SU-DHL-6 (cell line): ENCODE measurements at regions not wholly inside any gene's neighbourhood (a gene's known extent, or its start where the extent isn't known, plus 50 kb on each side); places are given as distances from the start of the nearest gene placed in this dataset.

Source experiments
- H2AFZ ChIP-seq: fragments of 200-600 bp; sonication (generic); 2 replicates; pipeline ENCODE4 v1.6.1; 2014; ENCODE audit warnings: low read depth, mild to moderate bottlenecking, moderate library complexity, mixed read lengths, antibody characterized with exemption, low read length; ENCODE audit not compliant: severe bottlenecking
- H3F3A ChIP-seq: fragments of 200-600 bp; shearing (Covaris generic); 2 replicates; pipeline ENCODE4 v1.6.0; 2016; ENCODE audit warnings: antibody characterized with exemption, mild to moderate bottlenecking; ENCODE audit not compliant: insufficient read depth
- H3K27ac ChIP-seq: fragments of 200-600 bp; sonication (generic); 2 replicates; pipeline ENCODE4 v1.5.1; 2016; ENCODE audit warnings: low read depth, mild to moderate bottlenecking, low read length, moderate library complexity, mixed read lengths
- H3K27me3 ChIP-seq: fragments of 200-600 bp; sonication (generic), shearing (Covaris generic); 2 replicates; pipeline ENCODE4 v1.6.0; 2014; ENCODE audit warnings: mild to moderate bottlenecking, low read length
- H3K36me3 ChIP-seq: fragments of 200-600 bp; sonication (generic); 2 replicates; pipeline ENCODE4 v1.6.1; 2014; ENCODE audit warnings: mild to moderate bottlenecking, low read length, mixed read lengths
- H3K4me2 ChIP-seq: fragments of 300-600, 200-600 bp; shearing (Covaris generic), sonication (generic); 2 replicates; pipeline ENCODE4 v1.6.0; 2014; ENCODE audit warnings: low read length, low read depth, mild to moderate bottlenecking; ENCODE audit not compliant: poor library complexity, severe bottlenecking
- H3K4me3 ChIP-seq: fragments of 200-600 bp; sonication (generic); 2 replicates; pipeline ENCODE4 v1.5.1; 2014; ENCODE audit warnings: antibody characterized with exemption, low read length, mild to moderate bottlenecking, mixed read lengths; ENCODE audit not compliant: insufficient read depth, poor library complexity, severe bottlenecking
- H3K79me2 ChIP-seq: fragments of 200-600 bp; sonication (generic); 2 replicates; pipeline ENCODE4 v1.6.1; 2014; ENCODE audit warnings: mild to moderate bottlenecking, low read length, moderate library complexity; ENCODE audit not compliant: insufficient read depth
- H3K9ac ChIP-seq: fragments of 200-600 bp; sonication (generic); 2 replicates; pipeline ENCODE4 v1.7.0; 2014; ENCODE audit warnings: mild to moderate bottlenecking, low read length
- H3K9me2 ChIP-seq: fragments of 200-600 bp; sonication (generic); replicated peaks from 2 replicates; pipeline ENCODE4 v1.6.1; 2014; ENCODE audit warnings: low read length; ENCODE audit not compliant: insufficient read depth
- H3K9me3 ChIP-seq: fragments of 200-600 bp; sonication (generic); 2 replicates; pipeline ENCODE4 v1.6.1; 2014; ENCODE audit warnings: low read length, mixed read lengths; ENCODE audit not compliant: insufficient read depth
- H4K20me1 ChIP-seq: fragments of 200-600 bp; sonication (generic); 2 replicates; pipeline ENCODE4 v1.6.1; 2014; ENCODE audit warnings: low read depth, mild to moderate bottlenecking, antibody characterized with exemption, low read length, moderate library complexity, mixed read lengths
- CTCF ChIP-seq: fragments of 200-600 bp; sonication (generic); IDR thresholded peaks from one replicate; pipeline ENCODE4 v1.5.1; 2017; ENCODE audit warnings: antibody characterized with exemption, mild to moderate bottlenecking, low read length, moderate library complexity; ENCODE audit not compliant: insufficient read depth, poor library complexity, severe bottlenecking
- EZH2phosphoT487 ChIP-seq: fragments of 200-600 bp; sonication (generic), shearing (Covaris generic); conservative IDR thresholded peaks from 2 replicates; pipeline ENCODE4 v1.6.1; 2018; ENCODE audit warnings: mild to moderate bottlenecking, antibody characterized with exemption, low read length, moderate library complexity, mixed read lengths

DNA sequence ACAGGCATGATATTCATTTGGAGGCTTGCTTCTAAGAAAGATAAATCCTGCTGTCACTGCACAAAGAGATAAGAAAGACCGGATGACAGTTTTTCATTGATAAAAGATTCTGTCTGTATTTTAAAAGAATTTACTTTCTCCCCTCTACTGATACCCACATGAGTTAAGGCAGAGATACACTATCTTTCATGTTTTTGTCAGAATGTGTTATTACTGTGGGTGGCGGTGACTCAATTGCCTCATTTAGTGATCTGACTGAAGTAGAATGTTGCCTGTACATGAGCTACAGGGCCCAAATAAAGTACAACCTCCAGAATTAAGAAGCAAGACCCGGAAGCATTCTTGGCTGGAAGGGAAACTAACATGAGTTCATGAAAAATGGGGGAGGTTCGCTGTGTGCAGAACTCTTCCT is 480.0 kb downstream of the SLC4A3 start:
- no peaks in the 10 kb centered on the region for H3K9me3 ChIP-seq
- no peaks in the 10 kb centered on the region for H3K9me2 ChIP-seq
- H3K27me3 ChIP-seq = no peaks in the 10 kb centered on the region
- H3K9ac ChIP-seq = no peak overlapping the region
- no peaks in the 10 kb centered on the region for H4K20me1 ChIP-seq
- no peak overlapping the region for H3K27ac ChIP-seq
- no peak overlapping the region for H2AFZ ChIP-seq
- H3K4me3 ChIP-seq = no peak overlapping the region
- no peak for TF ChIP-seq EZH2phosphoT487
- no peak for TF ChIP-seq CTCF
- H3K79me2 ChIP-seq = no peaks in the 10 kb centered on the region
- H3K4me2 ChIP-seq = no peak overlapping the region
- no peaks in the 10 kb centered on the region for H3F3A ChIP-seq
- no peaks in the 10 kb centered on the region for H3K36me3 ChIP-seq

DNA sequence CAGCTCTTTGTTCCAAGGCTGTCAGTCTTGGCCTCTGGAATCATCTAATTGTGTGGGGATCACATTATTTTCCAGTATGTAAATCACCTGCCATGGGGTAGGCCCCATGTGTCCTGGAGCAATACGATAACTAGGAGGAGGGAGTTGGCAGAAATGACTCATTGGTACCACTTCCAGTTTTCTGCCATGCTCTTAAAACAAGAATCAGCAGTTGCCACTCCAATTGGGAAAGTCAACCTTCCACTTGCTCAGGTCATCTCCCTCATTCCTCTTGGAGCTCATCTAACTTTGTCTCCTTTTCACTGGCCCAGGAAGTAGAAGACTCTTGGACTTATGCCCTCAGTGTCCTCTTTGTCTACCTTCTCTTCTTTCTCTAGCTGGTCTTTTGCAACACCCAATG is 487.0 kb downstream of the SLC4A3 start:
- no peaks in the 10 kb centered on the region for H3K36me3 ChIP-seq
- H3K9ac ChIP-seq = no peak overlapping the region
- H4K20me1 ChIP-seq = no peaks in the 10 kb centered on the region
- no peaks in the 10 kb centered on the region for H3K27me3 ChIP-seq
- H3K27ac ChIP-seq = no peak overlapping the region
- no peak for TF ChIP-seq EZH2phosphoT487
- no peak for TF ChIP-seq CTCF
- no peak overlapping the region for H3K4me3 ChIP-seq
- H3K9me2 ChIP-seq = no peaks in the 10 kb centered on the region
- no peaks in the 10 kb centered on the region for H3K9me3 ChIP-seq
- no peaks in the 10 kb centered on the region for H3K79me2 ChIP-seq
- no peak overlapping the region for H2AFZ ChIP-seq
- H3F3A ChIP-seq = no peaks in the 10 kb centered on the region
- no peak overlapping the region for H3K4me2 ChIP-seq

GRCh38 chr2:220117025-220117424 is 489.6 kb downstream of the SLC4A3 start:
- Histone ChIP-seq H3F3A (no peaks in the 10 kb centered on the region), H3K9ac (no peak overlapping the region), H3K27ac (no peak overlapping the region), H3K27me3 (no peaks in the 10 kb centered on the region), H3K9me3 (no peaks in the 10 kb centered on the region), H3K4me3 (no peak overlapping the region), H3K36me3 (no peaks in the 10 kb centered on the region), H2AFZ (no peak overlapping the region), H3K4me2 (no peak overlapping the region), H3K9me2 (no peaks in the 10 kb centered on the region), H4K20me1 (no peaks in the 10 kb centered on the region), H3K79me2 (no peaks in the 10 kb centered on the region)
- TF ChIP-seq CTCF = no peak
- no peak for TF ChIP-seq EZH2phosphoT487

- Histone ChIP-seq H3K9me2 (no peaks in the 10 kb centered on the region), H3K36me3 (no peaks in the 10 kb centered on the region), H3K4me3 (no peak overlapping the region), H3F3A (no peaks in the 10 kb centered on the region), H3K27me3 (no peaks in the 10 kb centered on the region), H3K9ac (no peak overlapping the region), H3K27ac (no peak overlapping the region), H2AFZ (no peak overlapping the region), H3K9me3 (no peaks in the 10 kb centered on the region), H3K4me2 (no peak overlapping the region), H4K20me1 (no peaks in the 10 kb centered on the region), H3K79me2 (no peaks in the 10 kb centered on the region)
- TF ChIP-seq EZH2phosphoT487 = no peak
- no peak for TF ChIP-seq CTCF
Measured at GRCh38 chr2:220120041-220120440, 492.6 kb downstream of the SLC4A3 start.
